A673 (cell line): ENCODE measurements at regions not wholly inside any gene's neighbourhood (a gene's known extent, or its start where the extent isn't known, plus 50 kb on each side); places are given as distances from the start of the nearest gene placed in this dataset.

Experiments used
- EZH2 ChIP-seq: fragments of 200-600 bp; sonication (generic); IDR thresholded peaks from 2 replicates; pipeline ENCODE4 v1.6.1; 2017; ENCODE audit warnings: borderline replicate concordance, low read depth, mild to moderate bottlenecking, mixed read lengths, antibody characterized with exemption, low read length; ENCODE audit not compliant: poor library complexity, severe bottlenecking
- TF ChIP-seq, protein P1 (sequence below): fragments of 300-800, 200-600 bp; sonication (generic); conservative IDR thresholded peaks from 2 replicates; pipeline ENCODE4 v1.5.1; 2017; ENCODE audit warnings: low read depth, mild to moderate bottlenecking, antibody characterized with exemption, low read length, moderate library complexity, mixed read lengths

GRCh38 chr4:148986951-148987350 lies 544.7 kb upstream of the NR3C2 start:
- TF ChIP-seq, protein P1, sequence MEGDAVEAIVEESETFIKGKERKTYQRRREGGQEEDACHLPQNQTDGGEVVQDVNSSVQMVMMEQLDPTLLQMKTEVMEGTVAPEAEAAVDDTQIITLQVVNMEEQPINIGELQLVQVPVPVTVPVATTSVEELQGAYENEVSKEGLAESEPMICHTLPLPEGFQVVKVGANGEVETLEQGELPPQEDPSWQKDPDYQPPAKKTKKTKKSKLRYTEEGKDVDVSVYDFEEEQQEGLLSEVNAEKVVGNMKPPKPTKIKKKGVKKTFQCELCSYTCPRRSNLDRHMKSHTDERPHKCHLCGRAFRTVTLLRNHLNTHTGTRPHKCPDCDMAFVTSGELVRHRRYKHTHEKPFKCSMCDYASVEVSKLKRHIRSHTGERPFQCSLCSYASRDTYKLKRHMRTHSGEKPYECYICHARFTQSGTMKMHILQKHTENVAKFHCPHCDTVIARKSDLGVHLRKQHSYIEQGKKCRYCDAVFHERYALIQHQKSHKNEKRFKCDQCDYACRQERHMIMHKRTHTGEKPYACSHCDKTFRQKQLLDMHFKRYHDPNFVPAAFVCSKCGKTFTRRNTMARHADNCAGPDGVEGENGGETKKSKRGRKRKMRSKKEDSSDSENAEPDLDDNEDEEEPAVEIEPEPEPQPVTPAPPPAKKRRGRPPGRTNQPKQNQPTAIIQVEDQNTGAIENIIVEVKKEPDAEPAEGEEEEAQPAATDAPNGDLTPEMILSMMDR = no peak
- TF ChIP-seq EZH2 = no peak
